Endothelial cell of umbilical vein (primary cell): ENCODE measurements at regions not wholly inside any gene's neighbourhood (a gene's known extent, or its start where the extent isn't known, plus 50 kb on each side); places are given as distances from the start of the nearest gene placed in this dataset.

Experiments
- BruUV-seq: library from RNA; stranded (reverse); fragments of 400-500 nt; replicated peaks from 2 replicates; lab custom pipeline; 2021; lab: Mats Ljungman, UMichigan
- CTCF ChIA-PET: fragments of 300-600, 350-600 bp; sonication (Branson Sonifier 250); formaldehyde crosslinking; loops from one replicate; lab custom pipeline; 2021; ENCODE audit warnings: antibody characterized with exemption, inconsistent platforms; lab: Charles Lee
- POLR2A ChIA-PET: fragments of 300-600, 350-600 bp; sonication (Branson Sonifier 250); formaldehyde crosslinking; loops from one replicate; lab custom pipeline; 2021; ENCODE audit warnings: antibody characterized with exemption, inconsistent platforms; lab: Charles Lee
- DNase-seq: peaks from one replicate; pipeline ENCODE4 v3.0.0-alpha.2; 2011; ENCODE audit warnings: low read depth, low spot score
- FAIRE-seq: peaks from 2 replicates; lab custom pipeline; 2011; peaks lifted over from hg19 to GRCh38; lab: Jason Lieb, UNC
- H2AFZ ChIP-seq: 2 replicates; pipeline ENCODE4 v1.6.0; 2012; ENCODE audit warnings: low read depth, low read length, control low read depth, inconsistent platforms
- H3K27ac ChIP-seq: 2 replicates; pipeline ENCODE4 v1.5.1; 2011; ENCODE audit warnings: low read depth, mild to moderate bottlenecking, control low read depth, low read length, moderate library complexity; ENCODE audit not compliant: insufficient read depth
- H3K27me3 ChIP-seq, 2 experiments: 2 replicates each; pipeline versions ENCODE4 v1.6.0 to v1.6.1; 2011; ENCODE audit warnings: low read length in 2 of 2, mixed read lengths in 1 of 2; ENCODE audit not compliant: control insufficient read depth in 2 of 2, insufficient read depth in 2 of 2
- H3K36me3 ChIP-seq, 2 experiments: 2 replicates in 1 of 2; 3 replicates in 1 of 2; pipeline ENCODE4 v1.5.1; 2011; ENCODE audit warnings: low read length in 2 of 2, mild to moderate bottlenecking in 1 of 2, moderate library complexity in 1 of 2; ENCODE audit not compliant: control insufficient read depth in 2 of 2, insufficient read depth in 2 of 2; ENCODE audit errors: extremely low read depth in 1 of 2
- H3K4me1 ChIP-seq: 3 replicates; pipeline ENCODE4 v1.5.1; 2011; ENCODE audit warnings: mild to moderate bottlenecking, low read length; ENCODE audit not compliant: control insufficient read depth, insufficient read depth; ENCODE audit errors: extremely low read depth
- H3K4me2 ChIP-seq: 2 replicates; pipeline ENCODE4 v1.6.1; 2011; ENCODE audit warnings: low read length, control low read depth, mixed read lengths; ENCODE audit not compliant: insufficient read depth
- H3K4me3 ChIP-seq, 3 experiments: fragments of 200-600 bp in 1 of 3; sonication (generic), shearing (Covaris generic) in 1 of 3; replicated peaks in 1 of 3; 2 replicates each; pipeline ENCODE4 v1.5.1; 2011 to 2016; ENCODE audit warnings: control low read depth in 3 of 3, low read length in 3 of 3, mild to moderate bottlenecking in 2 of 3, inconsistent platforms in 1 of 3, low read depth in 1 of 3, moderate library complexity in 1 of 3; ENCODE audit not compliant: insufficient read depth in 1 of 3
- H3K79me2 ChIP-seq: 2 replicates; pipeline ENCODE4 v1.6.0; 2012; ENCODE audit warnings: low read length, inconsistent platforms; ENCODE audit not compliant: control insufficient read depth, insufficient read depth
- H3K9ac ChIP-seq: replicated peaks from 2 replicates; pipeline ENCODE3; 2011; ENCODE audit warnings: low read length, control low read depth; ENCODE audit not compliant: insufficient read depth; ENCODE audit errors: extremely low read depth
- H3K9me1 ChIP-seq: replicated peaks from 3 replicates; pipeline ENCODE4 v1.6.0; 2011; ENCODE audit warnings: mild to moderate bottlenecking, low read length; ENCODE audit not compliant: control insufficient read depth, insufficient read depth; ENCODE audit errors: extremely low read depth
- H3K9me3 ChIP-seq: replicated peaks from 2 replicates; pipeline ENCODE4 v1.5.1; 2012; ENCODE audit warnings: low read length, inconsistent platforms; ENCODE audit not compliant: control insufficient read depth, insufficient read depth
- H4K20me1 ChIP-seq: replicated peaks from 2 replicates; pipeline ENCODE3; 2011; ENCODE audit warnings: mild to moderate bottlenecking, low read length; ENCODE audit not compliant: control insufficient read depth, insufficient read depth; ENCODE audit errors: extremely low read depth
- EZH2 ChIP-seq: IDR thresholded peaks from 2 replicates; pipeline ENCODE4 v1.6.1; 2012; ENCODE audit warnings: borderline replicate concordance, low read depth, mild to moderate bottlenecking, moderate library complexity, low read length, inconsistent platforms; ENCODE audit not compliant: severe bottlenecking
- FOS ChIP-seq: IDR thresholded peaks from 2 replicates; pipeline ENCODE4 v1.6.1; 2011; ENCODE audit warnings: mild to moderate bottlenecking, low read length, moderate library complexity, borderline replicate concordance; ENCODE audit not compliant: insufficient read depth
- GATA2 ChIP-seq: IDR thresholded peaks from 2 replicates; pipeline ENCODE4 v1.7.0; 2011; ENCODE audit warnings: low read depth, mild to moderate bottlenecking, moderate library complexity, mixed read lengths, low read length; ENCODE audit not compliant: insufficient read length, insufficient read depth
- JUN ChIP-seq: IDR thresholded peaks from 2 replicates; pipeline ENCODE4 v1.6.1; 2011; ENCODE audit warnings: borderline replicate concordance, low read depth; ENCODE audit not compliant: insufficient read length, insufficient read depth
- MYC ChIP-seq: IDR thresholded peaks from one replicate; pipeline ENCODE4 v1.6.1; 2011; ENCODE audit warnings: mild to moderate bottlenecking, low read depth, low read length
- POLR2A ChIP-seq: IDR thresholded peaks from 2 replicates; pipeline ENCODE4 v1.6.1; 2012; ENCODE audit warnings: low read depth, mild to moderate bottlenecking, control low read depth, low read length
- POLR2AphosphoS5 ChIP-seq: IDR thresholded peaks from 2 replicates; pipeline ENCODE4 v1.6.1; 2012; ENCODE audit warnings: low read depth, mild to moderate bottlenecking, control low read depth, low read length, moderate library complexity; ENCODE audit not compliant: insufficient read depth
- dilution Hi-C: fragments of 300-500 bp; cut with MboI; formaldehyde crosslinking; loops from one replicate; pipeline ENCODE4 v1.15.0; 2019; ENCODE audit warnings: low sequenced_read_pairs; ENCODE audit not compliant: extremely low pct_ligation_motif_present
- intact Hi-C: fragments of 100-400 bp; cut with micrococcal nuclease; formaldehyde crosslinking; loops from one replicate; pipeline ENCODE4 v1.10.0; 2022
- TF ChIP-seq, protein P1 (sequence below): IDR thresholded peaks from 2 replicates; pipeline ENCODE4 v1.6.1; 2011; ENCODE audit not compliant: insufficient read depth, insufficient read length
- TF ChIP-seq, protein P2 (sequence below), 2 donors: IDR thresholded peaks; 1 replicate in 1 of 2; 2 replicates in 1 of 2; pipeline ENCODE4 v1.5.1; 2011; ENCODE audit warnings: low read length in 2 of 2, mild to moderate bottlenecking in 2 of 2, moderate library complexity in 2 of 2, control low read depth in 1 of 2, inconsistent platforms in 1 of 2, low read depth in 1 of 2; ENCODE audit not compliant: insufficient read depth in 1 of 2; ENCODE audit errors: extremely low read depth in 1 of 2

DNA sequence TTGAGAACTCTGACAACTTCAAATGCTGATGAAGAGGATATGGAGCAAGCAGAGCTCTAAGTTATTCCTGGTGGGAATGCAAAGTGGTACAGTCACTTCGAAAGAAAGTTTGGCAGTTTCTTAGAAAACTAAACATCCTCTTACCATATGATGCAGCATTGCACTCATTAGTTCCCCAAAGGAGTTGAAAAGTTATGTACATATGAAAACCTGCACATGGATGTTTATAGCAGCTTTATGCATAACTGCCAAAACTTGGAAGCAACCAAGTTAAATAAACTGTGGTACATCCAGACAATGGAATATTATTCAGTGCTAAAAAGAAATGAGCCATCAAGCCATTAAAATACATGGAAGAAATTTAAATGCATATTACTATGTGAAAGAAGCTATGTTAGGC, 779.3 kb upstream of the COBL start:
- DNase-seq (no peak), FAIRE-seq (no peak)
- no peak overlapping the region for H3K4me2 ChIP-seq
- H3K9ac ChIP-seq, result no peak overlapping the region
- intact Hi-C loops (no loop called here), dilution Hi-C loops (no loop called here)
- no peaks in the 10 kb centered on the region for H3K36me3 ChIP-seq
- H3K27me3 ChIP-seq, result no peaks in the 10 kb centered on the region
- no peaks in the 10 kb centered on the region for H4K20me1 ChIP-seq
- H3K4me3 ChIP-seq, result no peak overlapping the region
- H3K9me3 ChIP-seq, result no peaks in the 10 kb centered on the region
- H3K9me1 ChIP-seq, result no peaks in the 10 kb centered on the region
- H3K27ac ChIP-seq, result no peak overlapping the region
- no peaks in the 10 kb centered on the region for H3K79me2 ChIP-seq
- ChIA-PET POLR2A (no interaction called here), CTCF (no interaction called here)
- no TSS peak for BruUV-seq
- no peaks in the 10 kb centered on the region for H3K4me1 ChIP-seq
- TF ChIP-seq POLR2A (no peak), POLR2AphosphoS5 (no peak), JUN (no peak), EZH2 (no peak), FOS (no peak), MYC (no peak), GATA2 (no peak)
- TF ChIP-seq, protein P1, sequence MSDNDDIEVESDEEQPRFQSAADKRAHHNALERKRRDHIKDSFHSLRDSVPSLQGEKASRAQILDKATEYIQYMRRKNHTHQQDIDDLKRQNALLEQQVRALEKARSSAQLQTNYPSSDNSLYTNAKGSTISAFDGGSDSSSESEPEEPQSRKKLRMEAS, result no peak
- TF ChIP-seq, protein P2, sequence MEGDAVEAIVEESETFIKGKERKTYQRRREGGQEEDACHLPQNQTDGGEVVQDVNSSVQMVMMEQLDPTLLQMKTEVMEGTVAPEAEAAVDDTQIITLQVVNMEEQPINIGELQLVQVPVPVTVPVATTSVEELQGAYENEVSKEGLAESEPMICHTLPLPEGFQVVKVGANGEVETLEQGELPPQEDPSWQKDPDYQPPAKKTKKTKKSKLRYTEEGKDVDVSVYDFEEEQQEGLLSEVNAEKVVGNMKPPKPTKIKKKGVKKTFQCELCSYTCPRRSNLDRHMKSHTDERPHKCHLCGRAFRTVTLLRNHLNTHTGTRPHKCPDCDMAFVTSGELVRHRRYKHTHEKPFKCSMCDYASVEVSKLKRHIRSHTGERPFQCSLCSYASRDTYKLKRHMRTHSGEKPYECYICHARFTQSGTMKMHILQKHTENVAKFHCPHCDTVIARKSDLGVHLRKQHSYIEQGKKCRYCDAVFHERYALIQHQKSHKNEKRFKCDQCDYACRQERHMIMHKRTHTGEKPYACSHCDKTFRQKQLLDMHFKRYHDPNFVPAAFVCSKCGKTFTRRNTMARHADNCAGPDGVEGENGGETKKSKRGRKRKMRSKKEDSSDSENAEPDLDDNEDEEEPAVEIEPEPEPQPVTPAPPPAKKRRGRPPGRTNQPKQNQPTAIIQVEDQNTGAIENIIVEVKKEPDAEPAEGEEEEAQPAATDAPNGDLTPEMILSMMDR (IDR thresholded peaks at IDR 0.05; ENCODE audit: extremely low read depth in 1 of 2, insufficient read depth in 1 of 2, low read depth in 1 of 2, low read length in 2 of 2), result no peak
- H2AFZ ChIP-seq, result no peak overlapping the region
